ENCODE measurements at regions not wholly inside any gene's neighbourhood (a gene's known extent, or its start where the extent isn't known, plus 50 kb on each side); places are given as distances from the start of the nearest gene placed in this dataset.

DNA sequence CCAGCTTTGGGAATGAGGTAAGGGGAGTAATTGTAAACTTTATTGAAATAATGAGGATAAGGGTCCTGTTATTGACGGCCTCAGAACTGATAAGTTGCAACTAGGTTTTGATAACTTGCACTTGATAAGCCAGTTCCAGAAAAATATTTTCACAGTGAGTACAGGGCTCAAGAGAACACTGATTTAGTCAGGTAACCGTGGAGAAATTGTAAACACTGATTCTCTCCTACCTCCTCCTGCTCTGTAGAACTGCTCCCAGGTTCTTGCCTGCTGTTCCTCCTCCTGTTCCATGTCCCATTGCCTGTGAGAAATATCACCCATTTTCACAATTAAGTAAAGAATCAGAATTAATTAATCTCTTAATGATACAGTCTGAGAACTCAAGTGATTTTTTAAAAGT, 55.0 kb upstream of the CXXC4 start:
- intact Hi-C loops (cut with micrococcal nuclease; ENCODE audit: unreplicated experiment), result no loop called here
- BruUV-seq (replicated peaks), result no TSS peak
- CTCF ChIA-PET (ENCODE audit: unreplicated experiment), result no interaction called here

DNA sequence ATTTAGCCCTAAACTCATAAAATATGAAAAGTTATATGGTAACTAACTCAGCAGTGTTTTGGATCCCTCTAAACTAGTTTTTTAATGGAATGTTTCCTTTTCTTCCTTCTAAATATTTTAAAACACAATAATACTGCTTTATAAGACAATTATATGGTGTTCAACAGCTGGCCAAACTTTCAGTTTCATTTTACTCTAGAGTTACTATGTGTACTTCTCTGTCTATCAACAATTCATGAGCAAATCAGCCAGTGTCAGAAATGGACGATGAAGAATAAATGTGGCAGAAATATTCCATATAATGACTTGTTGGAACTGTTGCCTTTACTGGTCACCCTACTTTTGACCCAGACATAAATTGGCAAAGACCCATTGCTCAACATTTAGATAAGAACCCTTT, 64.8 kb upstream of the CXXC4 start:
- Histone ChIP-seq H3K4me1 (ENCODE audit: insufficient read depth, low read length, poor library complexity, severe bottlenecking) (no peaks in the 10 kb centered on the region), H4K20me1 (ENCODE audit: insufficient read depth, low read length) (no peaks in the 10 kb centered on the region), H3K9me2 (ENCODE audit: insufficient read depth, low read length) (no peaks in the 10 kb centered on the region), H2AFZ (ENCODE audit: low read length) (no peak overlapping the region), H3K9me3 (ENCODE audit: low read length) (no peaks in the 10 kb centered on the region), H3K4me2 (ENCODE audit: low read length) (no peak overlapping the region), H3K4me3 (ENCODE audit: low read depth, low read length, poor library complexity, severe bottlenecking) (no peak overlapping the region), H3K27ac (ENCODE audit: low read depth, low read length, poor library complexity, severe bottlenecking) (no peak overlapping the region), H3K36me3 (ENCODE audit: insufficient read depth, low read length) (no peaks in the 10 kb centered on the region), H3K79me2 (ENCODE audit: insufficient read depth, low read depth, low read length) (no peaks in the 10 kb centered on the region)
- BruUV-seq (replicated peaks), result no TSS peak
- intact Hi-C loops (cut with micrococcal nuclease; ENCODE audit: unreplicated experiment), result no loop called here
- TF ChIP-seq, protein P1, sequence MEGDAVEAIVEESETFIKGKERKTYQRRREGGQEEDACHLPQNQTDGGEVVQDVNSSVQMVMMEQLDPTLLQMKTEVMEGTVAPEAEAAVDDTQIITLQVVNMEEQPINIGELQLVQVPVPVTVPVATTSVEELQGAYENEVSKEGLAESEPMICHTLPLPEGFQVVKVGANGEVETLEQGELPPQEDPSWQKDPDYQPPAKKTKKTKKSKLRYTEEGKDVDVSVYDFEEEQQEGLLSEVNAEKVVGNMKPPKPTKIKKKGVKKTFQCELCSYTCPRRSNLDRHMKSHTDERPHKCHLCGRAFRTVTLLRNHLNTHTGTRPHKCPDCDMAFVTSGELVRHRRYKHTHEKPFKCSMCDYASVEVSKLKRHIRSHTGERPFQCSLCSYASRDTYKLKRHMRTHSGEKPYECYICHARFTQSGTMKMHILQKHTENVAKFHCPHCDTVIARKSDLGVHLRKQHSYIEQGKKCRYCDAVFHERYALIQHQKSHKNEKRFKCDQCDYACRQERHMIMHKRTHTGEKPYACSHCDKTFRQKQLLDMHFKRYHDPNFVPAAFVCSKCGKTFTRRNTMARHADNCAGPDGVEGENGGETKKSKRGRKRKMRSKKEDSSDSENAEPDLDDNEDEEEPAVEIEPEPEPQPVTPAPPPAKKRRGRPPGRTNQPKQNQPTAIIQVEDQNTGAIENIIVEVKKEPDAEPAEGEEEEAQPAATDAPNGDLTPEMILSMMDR (conservative IDR thresholded peaks at IDR 0.05; ENCODE audit: low read length), result no peak
- TF ChIP-seq EZH2phosphoT487 (IDR thresholded peaks at IDR 0.05; ENCODE audit: borderline replicate concordance, low read depth, low read length), result no peak
- no peak for DNase-seq (ENCODE audit: low spot score)
- CTCF ChIA-PET (ENCODE audit: unreplicated experiment), result no interaction called here
- POLR2A ChIA-PET, result no interaction called here

More for the DNA sequence above, 55.0 kb upstream of the CXXC4 start:
- H3K9me2 ChIP-seq (ENCODE audit: insufficient read depth, low read length), result no peaks in the 10 kb centered on the region
- H3K4me2 ChIP-seq (ENCODE audit: low read length), result no peak overlapping the region
- H3K36me3 ChIP-seq (ENCODE audit: insufficient read depth, low read length), result no peaks in the 10 kb centered on the region
- H3K27ac ChIP-seq (ENCODE audit: low read depth, low read length, poor library complexity, severe bottlenecking), result no peak overlapping the region
- H2AFZ ChIP-seq (ENCODE audit: low read length), result no peak overlapping the region
- H3K9me3 ChIP-seq (ENCODE audit: low read length), result no peaks in the 10 kb centered on the region
- TF ChIP-seq, protein P1 (conservative IDR thresholded peaks at IDR 0.05; ENCODE audit: low read length), result no peak
- H3K79me2 ChIP-seq (ENCODE audit: insufficient read depth, low read depth, low read length), result no peaks in the 10 kb centered on the region
- H3K4me3 ChIP-seq (ENCODE audit: low read depth, low read length, poor library complexity, severe bottlenecking), result no peak overlapping the region
- no peaks in the 10 kb centered on the region for H4K20me1 ChIP-seq (ENCODE audit: insufficient read depth, low read length)
- no peak for DNase-seq (ENCODE audit: low spot score)
- POLR2A ChIA-PET, result no interaction called here
- H3K4me1 ChIP-seq (ENCODE audit: insufficient read depth, low read length, poor library complexity, severe bottlenecking), result no peaks in the 10 kb centered on the region

DNA sequence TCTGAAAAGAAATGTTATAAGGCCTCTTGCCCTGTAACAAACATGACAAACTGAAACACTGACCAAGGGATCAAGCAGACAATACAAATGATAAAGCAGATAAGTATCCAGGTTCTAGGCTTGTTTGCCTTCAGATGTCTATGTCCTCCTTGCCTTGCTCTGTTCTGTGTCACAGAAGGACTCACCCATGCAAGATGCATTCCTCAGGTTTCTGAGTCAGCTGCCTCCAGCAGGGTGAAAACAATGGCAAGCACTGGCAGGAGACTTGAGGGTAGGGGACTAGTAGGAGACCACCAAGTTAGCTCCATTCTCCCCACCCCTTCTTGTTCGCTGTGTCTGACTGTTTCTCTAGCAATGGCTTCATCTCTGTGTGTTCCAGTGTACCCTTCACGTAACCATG, 76.6 kb upstream of the CXXC4 start:
- CTCF ChIA-PET (ENCODE audit: unreplicated experiment), result no interaction called here
- Histone ChIP-seq H4K20me1 (ENCODE audit: insufficient read depth, low read length) (no peaks in the 10 kb centered on the region), H3K9me2 (ENCODE audit: insufficient read depth, low read length) (no peaks in the 10 kb centered on the region), H3K79me2 (ENCODE audit: insufficient read depth, low read depth, low read length) (no peaks in the 10 kb centered on the region), H2AFZ (ENCODE audit: low read length) (no peak overlapping the region), H3K4me3 (ENCODE audit: low read depth, low read length, poor library complexity, severe bottlenecking) (no peak overlapping the region), H3K4me1 (ENCODE audit: insufficient read depth, low read length, poor library complexity, severe bottlenecking) (no peaks in the 10 kb centered on the region), H3K9me3 (ENCODE audit: low read length) (no peaks in the 10 kb centered on the region), H3K4me2 (ENCODE audit: low read length) (no peak overlapping the region), H3K27ac (ENCODE audit: low read depth, low read length, poor library complexity, severe bottlenecking) (no peak overlapping the region), H3K36me3 (ENCODE audit: insufficient read depth, low read length) (no peaks in the 10 kb centered on the region)
- DNase-seq (ENCODE audit: low spot score), result no peak
- no TSS peak for BruUV-seq (replicated peaks)
- POLR2A ChIA-PET, result interaction anchor here (0.6 kb wide), 1 partner anchor 442 kb away, joined by 5 read pairs; no protein-coding TSS in a partner anchor
- TF ChIP-seq EZH2phosphoT487 (IDR thresholded peaks at IDR 0.05; ENCODE audit: borderline replicate concordance, low read depth, low read length), result no peak
- intact Hi-C loops (cut with micrococcal nuclease; ENCODE audit: unreplicated experiment), result no loop called here
